ENCODE measurements at regions not wholly inside any gene's neighbourhood (a gene's known extent, or its start where the extent isn't known, plus 50 kb on each side); places are given as distances from the start of the nearest gene placed in this dataset.

- Histone ChIP-seq H3K4me1 (no peaks in the 10 kb centered on the region), H3K27ac (no peak overlapping the region), H3K9me3 (peaks cover 0 to 39% (median 16%) of the 10 kb centered on the region in 3 donors), H3K4me3 (no peak overlapping the region), H3K36me3 (no peaks in the 10 kb centered on the region), H3K27me3 (no peaks in the 10 kb centered on the region)
- intact Hi-C loops (cut with DNase I; ENCODE audit: low total_unique reads): no loop called here
- no peak for DNase-seq
- TF ChIP-seq, protein P1, sequence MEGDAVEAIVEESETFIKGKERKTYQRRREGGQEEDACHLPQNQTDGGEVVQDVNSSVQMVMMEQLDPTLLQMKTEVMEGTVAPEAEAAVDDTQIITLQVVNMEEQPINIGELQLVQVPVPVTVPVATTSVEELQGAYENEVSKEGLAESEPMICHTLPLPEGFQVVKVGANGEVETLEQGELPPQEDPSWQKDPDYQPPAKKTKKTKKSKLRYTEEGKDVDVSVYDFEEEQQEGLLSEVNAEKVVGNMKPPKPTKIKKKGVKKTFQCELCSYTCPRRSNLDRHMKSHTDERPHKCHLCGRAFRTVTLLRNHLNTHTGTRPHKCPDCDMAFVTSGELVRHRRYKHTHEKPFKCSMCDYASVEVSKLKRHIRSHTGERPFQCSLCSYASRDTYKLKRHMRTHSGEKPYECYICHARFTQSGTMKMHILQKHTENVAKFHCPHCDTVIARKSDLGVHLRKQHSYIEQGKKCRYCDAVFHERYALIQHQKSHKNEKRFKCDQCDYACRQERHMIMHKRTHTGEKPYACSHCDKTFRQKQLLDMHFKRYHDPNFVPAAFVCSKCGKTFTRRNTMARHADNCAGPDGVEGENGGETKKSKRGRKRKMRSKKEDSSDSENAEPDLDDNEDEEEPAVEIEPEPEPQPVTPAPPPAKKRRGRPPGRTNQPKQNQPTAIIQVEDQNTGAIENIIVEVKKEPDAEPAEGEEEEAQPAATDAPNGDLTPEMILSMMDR (IDR thresholded peaks at IDR 0.05): no peak
These were observed 271.5 kb upstream of the MOCS1 start for GRCh38 chr6:40205801-40206200.

DNA sequence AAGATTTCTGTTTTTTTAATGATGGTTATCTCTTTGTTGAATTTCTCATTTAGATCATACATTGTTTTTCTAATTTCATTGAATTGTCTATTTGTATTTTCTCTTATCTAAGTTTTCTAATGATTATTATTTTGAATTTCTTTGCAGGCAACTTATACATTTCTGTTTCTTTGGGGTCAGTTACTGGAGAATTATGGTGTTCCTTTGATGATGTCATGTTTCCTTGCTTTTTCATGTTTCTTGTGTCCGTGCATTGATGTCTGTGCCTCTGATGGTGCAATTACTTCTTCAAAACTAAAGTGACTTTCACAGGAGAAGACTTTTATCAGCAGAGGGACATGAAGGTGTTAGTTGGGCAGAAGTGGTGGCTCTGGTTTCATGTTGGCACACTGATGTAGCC lies 270.7 kb upstream of the MOCS1 start:
- no peaks in the 10 kb centered on the region for H3K27me3 ChIP-seq
- no peaks in the 10 kb centered on the region for H3K36me3 ChIP-seq
- no peak overlapping the region for H3K4me3 ChIP-seq
- TF ChIP-seq, protein P1 (IDR thresholded peaks at IDR 0.05): no peak
- peaks cover 0 to 45% (median 16%) of the 10 kb centered on the region in 3 donors for H3K9me3 ChIP-seq
- intact Hi-C loops (cut with DNase I; ENCODE audit: low total_unique reads): no loop called here
- H3K27ac ChIP-seq: no peak overlapping the region
- H3K4me1 ChIP-seq: no peaks in the 10 kb centered on the region
- DNase-seq: no peak

- intact Hi-C loops (cut with DNase I; ENCODE audit: low total_unique reads): no loop called here
- peaks cover 0 to 20% (median 0%) of the 10 kb centered on the region in 3 donors for H3K9me3 ChIP-seq
- no peak for DNase-seq
- H3K4me1 ChIP-seq: no peaks in the 10 kb centered on the region
- H3K4me3 ChIP-seq: no peak overlapping the region
- TF ChIP-seq, protein P1 (IDR thresholded peaks at IDR 0.05): no peak
- H3K27me3 ChIP-seq: no peaks in the 10 kb centered on the region
- H3K27ac ChIP-seq: no peak overlapping the region
- no peaks in the 10 kb centered on the region for H3K36me3 ChIP-seq
These were observed 263.1 kb upstream of the MOCS1 start for GRCh38 chr6:40197371-40197770.

DNA sequence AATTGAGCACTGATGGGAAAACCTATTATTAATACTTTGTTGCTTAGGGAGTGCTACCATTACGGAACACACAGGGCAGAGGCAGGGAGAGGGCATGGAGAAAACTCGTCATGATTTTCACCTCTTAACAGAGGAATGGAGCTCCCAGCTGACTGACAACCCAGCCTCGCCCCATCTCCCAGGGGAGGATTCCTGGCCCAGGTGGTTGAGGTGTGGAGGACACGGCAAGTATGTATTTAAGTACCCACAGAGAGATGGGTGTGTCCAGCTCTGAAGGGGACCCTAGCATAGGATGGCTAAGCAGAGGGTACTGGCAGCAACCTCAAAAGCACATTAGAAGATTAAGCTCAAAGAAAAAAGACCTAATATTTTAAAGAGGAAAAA lies 261.9 kb upstream of the MOCS1 start:
- H3K9me3 ChIP-seq: peaks cover 0 to 9% (median 0%) of the 10 kb centered on the region in 3 donors
- no peaks in the 10 kb centered on the region for H3K27me3 ChIP-seq
- intact Hi-C loops (cut with DNase I; ENCODE audit: low total_unique reads): no loop called here
- no peaks in the 10 kb centered on the region for H3K36me3 ChIP-seq
- TF ChIP-seq, protein P1 (IDR thresholded peaks at IDR 0.05): no peak
- H3K4me3 ChIP-seq: no peak overlapping the region
- H3K4me1 ChIP-seq: no peaks in the 10 kb centered on the region
- H3K27ac ChIP-seq: no peak overlapping the region
- no peak for DNase-seq

GRCh38 chr6:40195428-40196134 lies 261.3 kb upstream of the MOCS1 start:
- intact Hi-C loops (cut with DNase I; ENCODE audit: low total_unique reads): no loop called here
- no peak overlapping the region for H3K4me3 ChIP-seq
- H3K4me1 ChIP-seq: no peaks in the 10 kb centered on the region
- no peak overlapping the region for H3K27ac ChIP-seq
- H3K36me3 ChIP-seq: no peaks in the 10 kb centered on the region
- no peak for DNase-seq
- H3K9me3 ChIP-seq: peaks cover 0 to 4% (median 0%) of the 10 kb centered on the region in 3 donors
- H3K27me3 ChIP-seq: no peaks in the 10 kb centered on the region
- TF ChIP-seq, protein P1 (IDR thresholded peaks at IDR 0.05): no peak

Measured in tibial artery (tissue), 4 donors.